ENCODE measurements at regions not wholly inside any gene's neighbourhood (a gene's known extent, or its start where the extent isn't known, plus 50 kb on each side); places are given as distances from the start of the nearest gene placed in this dataset.
"Not testable (repeated sequence)": the region's sequence is repeated elsewhere in the genome, so short reads cannot be mapped to it uniquely, and the experiment has no call there.

DNA sequence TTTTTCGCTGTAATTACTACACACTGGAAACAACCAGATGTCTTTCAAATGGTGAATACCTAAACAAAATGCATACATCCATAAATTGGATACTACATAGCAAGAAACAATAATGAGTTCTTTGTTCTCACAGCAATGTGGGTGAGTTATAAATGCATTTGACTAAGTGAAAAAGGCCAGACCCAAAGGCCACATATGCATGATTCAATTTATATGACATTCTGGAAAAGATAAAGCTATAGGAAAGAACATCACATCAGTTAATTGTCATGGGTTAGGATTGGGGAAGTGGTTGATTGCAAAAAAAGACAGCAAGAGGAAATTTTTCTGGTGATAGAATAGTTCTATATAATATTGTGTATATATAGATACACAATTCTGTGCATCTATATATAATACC, 198.9 kb downstream of the CYLC2 start:
- intact Hi-C loops (cut with DNase I; ENCODE audit: low total_unique reads), result no loop called here
- Histone ChIP-seq H3K27ac (no peak overlapping the region), H3K36me3 (no peaks in the 10 kb centered on the region), H3K4me1 (no peaks in the 10 kb centered on the region), H3K4me3 (no peak overlapping the region), H3K9me3 (no peaks in the 10 kb centered on the region), H3K27me3 (no peaks in the 10 kb centered on the region)
- no peak for DNase-seq
- in situ Hi-C loops (cut with MboI; ENCODE audit: low sequenced_read_pairs in 4 of 4), result no loop called here
- no peak for ATAC-seq
- no peak for TF ChIP-seq POLR2A (IDR thresholded peaks at IDR 0.05)
- TF ChIP-seq, protein P1, sequence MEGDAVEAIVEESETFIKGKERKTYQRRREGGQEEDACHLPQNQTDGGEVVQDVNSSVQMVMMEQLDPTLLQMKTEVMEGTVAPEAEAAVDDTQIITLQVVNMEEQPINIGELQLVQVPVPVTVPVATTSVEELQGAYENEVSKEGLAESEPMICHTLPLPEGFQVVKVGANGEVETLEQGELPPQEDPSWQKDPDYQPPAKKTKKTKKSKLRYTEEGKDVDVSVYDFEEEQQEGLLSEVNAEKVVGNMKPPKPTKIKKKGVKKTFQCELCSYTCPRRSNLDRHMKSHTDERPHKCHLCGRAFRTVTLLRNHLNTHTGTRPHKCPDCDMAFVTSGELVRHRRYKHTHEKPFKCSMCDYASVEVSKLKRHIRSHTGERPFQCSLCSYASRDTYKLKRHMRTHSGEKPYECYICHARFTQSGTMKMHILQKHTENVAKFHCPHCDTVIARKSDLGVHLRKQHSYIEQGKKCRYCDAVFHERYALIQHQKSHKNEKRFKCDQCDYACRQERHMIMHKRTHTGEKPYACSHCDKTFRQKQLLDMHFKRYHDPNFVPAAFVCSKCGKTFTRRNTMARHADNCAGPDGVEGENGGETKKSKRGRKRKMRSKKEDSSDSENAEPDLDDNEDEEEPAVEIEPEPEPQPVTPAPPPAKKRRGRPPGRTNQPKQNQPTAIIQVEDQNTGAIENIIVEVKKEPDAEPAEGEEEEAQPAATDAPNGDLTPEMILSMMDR (IDR thresholded peaks at IDR 0.05 in 4 of 5, conservative IDR thresholded peaks at IDR 0.05 in 1 of 5), result no peak

DNA sequence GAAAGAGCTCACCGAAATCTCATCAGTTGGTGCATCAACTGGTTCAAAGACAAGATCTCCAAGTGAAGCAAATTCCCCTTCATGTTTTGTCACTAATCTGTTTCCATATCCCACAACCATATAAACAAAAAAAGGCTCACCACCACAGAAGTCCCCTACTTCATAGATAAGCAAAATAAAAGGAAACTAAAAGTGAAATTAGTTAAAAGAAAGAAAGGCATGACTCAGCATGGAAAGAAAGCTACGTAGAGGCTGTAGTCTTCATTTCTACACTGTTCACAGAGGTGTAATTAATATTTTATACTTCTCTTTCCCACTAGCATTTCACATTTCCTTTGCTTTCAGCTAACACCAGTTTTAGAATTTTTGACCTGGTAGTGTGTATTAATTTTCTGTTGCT, 208.0 kb downstream of the CYLC2 start:
- TF ChIP-seq, protein P1 (IDR thresholded peaks at IDR 0.05 in 4 of 5, conservative IDR thresholded peaks at IDR 0.05 in 1 of 5), result no peak
- TF ChIP-seq POLR2A (IDR thresholded peaks at IDR 0.05), result no peak
- H3K9me3 ChIP-seq, result no peaks in the 10 kb centered on the region
- H3K4me1 ChIP-seq, result no peaks in the 10 kb centered on the region
- in situ Hi-C loops (cut with MboI; ENCODE audit: low sequenced_read_pairs in 4 of 4), result no loop called here
- ATAC-seq, result no peak
- intact Hi-C loops (cut with DNase I; ENCODE audit: low total_unique reads), result no loop called here
- no peaks in the 10 kb centered on the region for H3K27me3 ChIP-seq
- DNase-seq, result no peak
- no peak overlapping the region for H3K27ac ChIP-seq
- H3K4me3 ChIP-seq, result no peak overlapping the region
- no peaks in the 10 kb centered on the region for H3K36me3 ChIP-seq

DNA sequence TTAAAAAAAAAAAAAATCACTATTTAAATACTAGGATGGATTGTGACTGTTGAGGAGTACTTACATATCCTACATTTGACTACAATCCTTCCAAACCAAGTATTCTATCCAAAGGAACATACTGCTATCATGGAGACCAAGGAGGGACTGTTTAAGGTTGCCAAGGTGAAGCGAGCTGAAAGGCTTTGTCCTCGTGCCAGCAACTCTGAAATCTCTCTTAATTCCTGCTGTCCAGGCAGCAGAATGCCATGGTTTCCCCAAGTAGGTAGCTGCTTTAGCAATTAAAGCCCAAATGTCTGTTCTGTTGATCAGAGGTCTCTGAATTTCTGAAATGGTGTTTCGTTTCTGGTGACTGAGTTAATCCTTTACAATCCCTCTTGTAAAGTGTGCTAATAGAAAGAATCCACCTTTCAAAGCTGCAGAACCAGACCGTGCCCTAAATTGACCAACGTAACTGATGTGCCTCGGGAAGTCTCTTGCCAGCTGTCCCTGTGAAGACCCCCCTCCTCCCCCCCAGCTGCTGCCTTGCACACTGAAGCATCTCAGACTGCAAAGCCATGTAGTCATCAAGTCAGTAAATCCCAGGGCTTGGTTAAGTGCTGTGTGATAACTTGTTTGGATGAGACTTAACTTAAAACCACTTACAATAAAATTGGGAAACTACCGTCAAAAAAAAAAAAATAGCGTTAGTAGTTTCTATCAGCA, 210.9 kb downstream of the CYLC2 start:
- H3K4me3 ChIP-seq; DNase-seq; H3K27ac ChIP-seq; H3K9me3 ChIP-seq; intact Hi-C loops (cut with DNase I; ENCODE audit: low total_unique reads); H3K4me1 ChIP-seq; ATAC-seq; H3K27me3 ChIP-seq; in situ Hi-C loops (cut with MboI; ENCODE audit: low sequenced_read_pairs in 4 of 4); H3K36me3 ChIP-seq: not testable (repeated sequence)

- Histone ChIP-seq H3K4me1 (no peaks in the 10 kb centered on the region), H3K36me3 (no peaks in the 10 kb centered on the region), H3K9me3 (no peaks in the 10 kb centered on the region), H3K27me3 (no peaks in the 10 kb centered on the region), H3K27ac (no peak overlapping the region), H3K4me3 (no peak overlapping the region)
- in situ Hi-C loops (cut with MboI; ENCODE audit: low sequenced_read_pairs in 4 of 4) (no loop called here), intact Hi-C loops (cut with DNase I; ENCODE audit: low total_unique reads) (no loop called here)
- ATAC-seq, result no peak
- no peak for DNase-seq
- TF ChIP-seq, protein P1 (IDR thresholded peaks at IDR 0.05 in 4 of 5, conservative IDR thresholded peaks at IDR 0.05 in 1 of 5), result no peak
- TF ChIP-seq POLR2A (IDR thresholded peaks at IDR 0.05), result no peak
Observed at GRCh38 chr9:103210607-103211006, 215.5 kb downstream of the CYLC2 start.

GRCh38 chr9:103215197-103215596, 220.1 kb downstream of the CYLC2 start:
- H3K27ac ChIP-seq, result no peak overlapping the region
- H3K4me1 ChIP-seq, result no peaks in the 10 kb centered on the region
- DNase-seq (no peak), ATAC-seq (no peak)
- TF ChIP-seq, protein P1 (IDR thresholded peaks at IDR 0.05 in 4 of 5, conservative IDR thresholded peaks at IDR 0.05 in 1 of 5), result no peak
- no peak for TF ChIP-seq POLR2A (IDR thresholded peaks at IDR 0.05)
- H3K27me3 ChIP-seq, result no peaks in the 10 kb centered on the region
- in situ Hi-C loops (cut with MboI; ENCODE audit: low sequenced_read_pairs in 4 of 4), result no loop called here
- H3K36me3 ChIP-seq, result no peaks in the 10 kb centered on the region
- intact Hi-C loops (cut with DNase I; ENCODE audit: low total_unique reads), result no loop called here
- no peak overlapping the region for H3K4me3 ChIP-seq
- no peaks in the 10 kb centered on the region for H3K9me3 ChIP-seq
